ENCODE measurements at regions not wholly inside any gene's neighbourhood (a gene's known extent, or its start where the extent isn't known, plus 50 kb on each side); places are given as distances from the start of the nearest gene placed in this dataset.

- no peak overlapping the region for H3K4me3 ChIP-seq (ENCODE audit: control insufficient read depth, low read depth, low read length)
- no peak for TF ChIP-seq CTCF (conservative IDR thresholded peaks at IDR 0.05; ENCODE audit: control insufficient read depth, insufficient read depth, low read depth, low read length)
- DNase-seq (ENCODE audit: low read depth): no peak
Measured at GRCh38 chr4:148944136-148944838, 502.1 kb upstream of the NR3C2 start.

GRCh38 chr4:148934926-148935578 lies 492.8 kb upstream of the NR3C2 start:
- DNase-seq (ENCODE audit: low read depth): no peak
- no peak for TF ChIP-seq CTCF (conservative IDR thresholded peaks at IDR 0.05; ENCODE audit: control insufficient read depth, insufficient read depth, low read depth, low read length)
- no peak overlapping the region for H3K4me3 ChIP-seq (ENCODE audit: control insufficient read depth, low read depth, low read length)

- H3K4me3 ChIP-seq (ENCODE audit: control insufficient read depth, low read depth, low read length): no peak overlapping the region
- peak; percentile 38 for DNase-seq (ENCODE audit: low read depth)
- TF ChIP-seq CTCF (conservative IDR thresholded peaks at IDR 0.05; ENCODE audit: control insufficient read depth, insufficient read depth, low read depth, low read length): no peak
Measured at GRCh38 chr4:148926276-148927260, 484.4 kb upstream of the NR3C2 start.

- no peak for DNase-seq (ENCODE audit: low read depth)
- no peak overlapping the region for H3K4me3 ChIP-seq (ENCODE audit: control insufficient read depth, low read depth, low read length)
- TF ChIP-seq CTCF (conservative IDR thresholded peaks at IDR 0.05; ENCODE audit: control insufficient read depth, insufficient read depth, low read depth, low read length): no peak
Measured at GRCh38 chr4:148923881-148924280, 481.7 kb upstream of the NR3C2 start.

- DNase-seq (ENCODE audit: low read depth): no peak
- no peak for TF ChIP-seq CTCF (conservative IDR thresholded peaks at IDR 0.05; ENCODE audit: control insufficient read depth, insufficient read depth, low read depth, low read length)
- H3K4me3 ChIP-seq (ENCODE audit: control insufficient read depth, low read depth, low read length): no peak overlapping the region
Measured at GRCh38 chr4:148922497-148922896, 480.3 kb upstream of the NR3C2 start.

- DNase-seq (ENCODE audit: low read depth): no peak
- no peak for TF ChIP-seq CTCF (conservative IDR thresholded peaks at IDR 0.05; ENCODE audit: control insufficient read depth, insufficient read depth, low read depth, low read length)
- no peak overlapping the region for H3K4me3 ChIP-seq (ENCODE audit: control insufficient read depth, low read depth, low read length)
Measured at GRCh38 chr4:148914734-148915133, 472.5 kb upstream of the NR3C2 start.
